GM18907 (cell line): ENCODE measurements at regions not wholly inside any gene's neighbourhood (a gene's known extent, or its start where the extent isn't known, plus 50 kb on each side); places are given as distances from the start of the nearest gene placed in this dataset.

Experiments
- ATAC-seq: cut with Tn5 transposase; IDR thresholded peaks from one replicate; pipeline ENCODE4 v1.9.1; 2021; ENCODE audit warnings: mild to moderate bottlenecking, moderate library complexity; ENCODE audit not compliant: unreplicated experiment

GRCh38 chr4:57924951-57925350 lies 814.8 kb upstream of the IGFBP7 start:
- no peak for ATAC-seq

- no peak for ATAC-seq
Measured at GRCh38 chr4:57916479-57916878, 806.3 kb upstream of the IGFBP7 start.

GRCh38 chr4:57911203-57911602 lies 801.0 kb upstream of the IGFBP7 start:
- no peak for ATAC-seq

- no peak for ATAC-seq
Measured at GRCh38 chr4:57910151-57910550, 800.0 kb upstream of the IGFBP7 start.

- ATAC-seq = no peak
Measured at GRCh38 chr4:57905965-57906364, 795.8 kb upstream of the IGFBP7 start.

- ATAC-seq = no peak
Measured at GRCh38 chr4:57877047-57877458, 766.9 kb upstream of the IGFBP7 start.

GRCh38 chr4:57875829-57876392 lies 765.7 kb upstream of the IGFBP7 start:
- ATAC-seq = no peak

- no peak for ATAC-seq
Measured at GRCh38 chr4:57866468-57867171, 756.4 kb upstream of the IGFBP7 start.

- ATAC-seq = peak; percentile 94
Measured at GRCh38 chr4:57865264-57865663, 755.1 kb upstream of the IGFBP7 start.

GRCh38 chr4:57854748-57855147 lies 744.6 kb upstream of the IGFBP7 start:
- peak; percentile 77 for ATAC-seq

GRCh38 chr4:57850141-57850540 lies 740.0 kb upstream of the IGFBP7 start:
- no peak for ATAC-seq

GRCh38 chr4:57832083-57832482 lies 721.9 kb upstream of the IGFBP7 start:
- no peak for ATAC-seq

GRCh38 chr4:57789666-57790065 lies 679.5 kb upstream of the IGFBP7 start:
- no peak for ATAC-seq

GRCh38 chr4:57777876-57778275 lies 667.7 kb upstream of the IGFBP7 start:
- ATAC-seq = no peak

- ATAC-seq = no peak
Measured at GRCh38 chr4:57774681-57775080, 664.5 kb upstream of the IGFBP7 start.

- ATAC-seq = no peak
Measured at GRCh38 chr4:57774171-57774570, 664.0 kb upstream of the IGFBP7 start.

GRCh38 chr4:57766341-57766740 lies 656.2 kb upstream of the IGFBP7 start:
- no peak for ATAC-seq

GRCh38 chr4:57764856-57765255 lies 654.7 kb upstream of the IGFBP7 start:
- no peak for ATAC-seq

GRCh38 chr4:57763070-57763469 lies 652.9 kb upstream of the IGFBP7 start:
- no peak for ATAC-seq

- no peak for ATAC-seq
Measured at GRCh38 chr4:57740625-57741190, 630.5 kb upstream of the IGFBP7 start.

- no peak for ATAC-seq
Measured at GRCh38 chr4:57736781-57737180, 626.6 kb upstream of the IGFBP7 start.

- no peak for ATAC-seq
Measured at GRCh38 chr4:57734104-57734670, 624.0 kb upstream of the IGFBP7 start.
